ENCODE measurements at regions not wholly inside any gene's neighbourhood (a gene's known extent, or its start where the extent isn't known, plus 50 kb on each side); places are given as distances from the start of the nearest gene placed in this dataset.

DNA sequence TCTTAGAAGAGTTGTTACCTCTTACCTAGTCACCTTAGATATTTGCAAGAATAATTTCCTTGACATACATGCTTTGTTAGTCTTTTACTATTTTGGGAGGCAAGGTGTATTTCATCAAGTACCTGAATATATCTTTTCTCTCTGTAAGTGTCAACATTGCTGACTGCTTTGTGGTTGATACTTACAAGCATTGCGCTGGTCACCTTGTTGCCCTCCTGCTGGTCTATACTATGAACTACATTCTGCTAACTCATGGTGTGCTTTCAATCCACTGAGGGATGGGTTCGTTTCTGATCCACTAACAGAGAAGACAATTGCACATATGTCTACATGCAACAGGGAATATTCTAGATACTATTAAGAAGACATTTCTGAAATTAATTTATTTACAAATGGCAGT is 837.8 kb upstream of the COBL start:
- Histone ChIP-seq H3K27ac (no peak overlapping the region), H3K4me3 (no peak overlapping the region), H3K9me3 (no peaks in the 10 kb centered on the region), H3K4me1 (no peaks in the 10 kb centered on the region), H3K27me3 (no peaks in the 10 kb centered on the region), H3K36me3 (no peaks in the 10 kb centered on the region)
- TF ChIP-seq, protein P1, sequence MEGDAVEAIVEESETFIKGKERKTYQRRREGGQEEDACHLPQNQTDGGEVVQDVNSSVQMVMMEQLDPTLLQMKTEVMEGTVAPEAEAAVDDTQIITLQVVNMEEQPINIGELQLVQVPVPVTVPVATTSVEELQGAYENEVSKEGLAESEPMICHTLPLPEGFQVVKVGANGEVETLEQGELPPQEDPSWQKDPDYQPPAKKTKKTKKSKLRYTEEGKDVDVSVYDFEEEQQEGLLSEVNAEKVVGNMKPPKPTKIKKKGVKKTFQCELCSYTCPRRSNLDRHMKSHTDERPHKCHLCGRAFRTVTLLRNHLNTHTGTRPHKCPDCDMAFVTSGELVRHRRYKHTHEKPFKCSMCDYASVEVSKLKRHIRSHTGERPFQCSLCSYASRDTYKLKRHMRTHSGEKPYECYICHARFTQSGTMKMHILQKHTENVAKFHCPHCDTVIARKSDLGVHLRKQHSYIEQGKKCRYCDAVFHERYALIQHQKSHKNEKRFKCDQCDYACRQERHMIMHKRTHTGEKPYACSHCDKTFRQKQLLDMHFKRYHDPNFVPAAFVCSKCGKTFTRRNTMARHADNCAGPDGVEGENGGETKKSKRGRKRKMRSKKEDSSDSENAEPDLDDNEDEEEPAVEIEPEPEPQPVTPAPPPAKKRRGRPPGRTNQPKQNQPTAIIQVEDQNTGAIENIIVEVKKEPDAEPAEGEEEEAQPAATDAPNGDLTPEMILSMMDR (IDR thresholded peaks at IDR 0.05), result no peak
- no peak for DNase-seq
- intact Hi-C loops (cut with DNase I), result no loop called here
- no peak for ATAC-seq

DNA sequence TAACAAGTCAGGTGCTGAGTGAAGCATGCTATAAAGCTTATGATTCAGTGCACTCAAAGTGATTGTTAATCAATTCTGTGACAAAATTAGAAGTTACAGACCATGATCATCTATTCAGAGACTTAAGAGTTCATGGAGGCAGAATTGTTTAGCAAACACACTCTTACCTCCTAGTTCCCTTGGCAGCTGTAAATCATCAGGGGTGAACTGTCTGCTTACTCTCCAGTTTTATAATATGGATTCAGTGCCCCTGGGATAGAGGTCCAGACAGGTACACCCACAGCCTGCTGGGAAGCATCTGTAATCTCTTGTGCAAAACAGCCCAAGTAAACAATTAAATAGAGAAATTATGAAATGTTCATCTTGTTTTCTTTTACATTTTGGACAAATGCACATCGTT is 835.0 kb upstream of the COBL start:
- Histone ChIP-seq H3K4me1 (no peaks in the 10 kb centered on the region), H3K27ac (no peak overlapping the region), H3K4me3 (no peak overlapping the region), H3K9me3 (no peaks in the 10 kb centered on the region), H3K36me3 (no peaks in the 10 kb centered on the region), H3K27me3 (no peaks in the 10 kb centered on the region)
- no peak for DNase-seq
- intact Hi-C loops (cut with DNase I), result no loop called here
- TF ChIP-seq, protein P1 (IDR thresholded peaks at IDR 0.05), result no peak
- ATAC-seq, result no peak

DNA sequence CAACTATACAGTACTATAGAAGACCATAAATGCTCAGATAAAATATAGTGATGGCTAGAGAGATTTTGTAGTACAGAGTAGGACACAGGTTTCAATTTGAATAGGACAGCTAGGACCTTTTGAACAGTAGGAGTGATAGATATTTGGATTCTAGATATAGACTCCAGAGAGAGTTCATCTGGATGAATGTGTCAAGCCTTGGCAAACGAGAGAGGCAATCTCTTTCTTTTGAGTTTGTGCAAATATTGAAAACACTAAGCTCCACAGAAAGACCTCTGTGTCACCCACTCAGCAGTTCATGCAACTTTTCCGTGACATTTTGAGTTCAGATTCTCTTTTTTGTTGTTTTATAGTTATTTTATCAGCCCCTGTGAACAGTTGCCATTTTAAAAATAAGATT is 834.3 kb upstream of the COBL start:
- ATAC-seq (no peak), DNase-seq (no peak)
- no peaks in the 10 kb centered on the region for H3K4me1 ChIP-seq
- H3K27me3 ChIP-seq, result no peaks in the 10 kb centered on the region
- H3K36me3 ChIP-seq, result no peaks in the 10 kb centered on the region
- H3K27ac ChIP-seq, result no peak overlapping the region
- intact Hi-C loops (cut with DNase I), result no loop called here
- H3K9me3 ChIP-seq, result no peaks in the 10 kb centered on the region
- H3K4me3 ChIP-seq, result no peak overlapping the region
- TF ChIP-seq, protein P1 (IDR thresholded peaks at IDR 0.05), result no peak

DNA sequence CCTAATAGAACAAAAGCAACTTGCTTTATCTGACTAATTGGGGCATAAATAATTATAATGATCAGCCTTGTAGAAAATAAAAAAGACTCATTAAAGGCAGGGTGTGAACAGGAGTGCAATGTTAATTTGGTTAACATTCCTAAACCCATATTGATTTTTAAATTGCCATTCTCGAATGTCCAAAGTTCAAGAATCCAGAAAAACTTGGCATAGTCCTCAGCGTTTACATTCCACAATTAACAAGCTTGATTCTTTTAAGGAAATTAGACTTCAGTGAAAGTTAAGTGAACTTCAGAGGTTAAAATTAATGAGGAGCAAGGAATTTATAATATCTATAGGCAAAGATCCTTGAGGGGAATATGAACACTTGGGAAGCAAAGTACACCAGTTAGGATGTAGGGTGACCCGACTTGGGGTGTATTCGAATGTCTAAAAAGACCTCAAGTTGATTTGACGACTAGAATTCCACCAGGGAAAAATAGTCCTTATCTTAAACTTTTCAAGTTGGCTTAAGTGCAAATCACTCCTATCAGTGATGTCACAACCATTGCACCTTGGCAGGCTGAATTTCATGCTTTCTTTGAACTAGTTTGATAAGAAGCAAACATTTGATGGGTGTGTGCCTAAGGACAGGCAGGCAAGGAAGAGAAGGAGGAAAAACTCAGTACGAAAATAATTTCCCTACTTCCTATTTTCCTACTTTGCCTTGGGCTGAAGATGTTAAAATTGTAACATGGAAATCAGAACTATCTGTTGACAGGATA is 830.4 kb upstream of the COBL start:
- TF ChIP-seq, protein P1 (IDR thresholded peaks at IDR 0.05), result no peak
- intact Hi-C loops (cut with DNase I), result no loop called here
- Histone ChIP-seq H3K4me3 (no peak overlapping the region), H3K36me3 (no peaks in the 10 kb centered on the region), H3K9me3 (no peaks in the 10 kb centered on the region), H3K27ac (no peak overlapping the region), H3K4me1 (no peaks in the 10 kb centered on the region), H3K27me3 (no peaks in the 10 kb centered on the region)
- DNase-seq (no peak), ATAC-seq (peak; percentile 41)

DNA sequence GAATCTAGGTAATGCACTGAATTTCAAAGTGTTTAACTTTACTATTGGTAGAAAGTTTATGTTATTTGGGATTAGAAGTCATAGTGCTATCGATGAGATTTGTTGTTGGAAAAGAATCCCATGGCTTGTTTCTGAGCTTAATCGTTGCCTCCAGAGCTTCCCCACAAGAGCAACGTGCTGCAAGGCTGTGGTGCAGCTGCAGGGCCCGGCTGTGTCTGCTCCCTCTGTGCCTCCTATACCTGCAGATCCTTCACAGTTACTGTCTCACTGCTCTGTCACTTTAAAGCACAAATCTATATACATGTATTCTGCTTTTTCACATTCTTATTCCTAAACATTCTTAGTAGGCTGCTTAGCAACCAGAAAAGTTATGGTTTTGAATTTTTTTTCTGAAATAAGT is 826.6 kb upstream of the COBL start:
- DNase-seq, result no peak
- intact Hi-C loops (cut with DNase I), result no loop called here
- H3K9me3 ChIP-seq, result no peaks in the 10 kb centered on the region
- TF ChIP-seq, protein P1 (IDR thresholded peaks at IDR 0.05), result no peak
- H3K27ac ChIP-seq, result no peak overlapping the region
- no peaks in the 10 kb centered on the region for H3K36me3 ChIP-seq
- no peak for ATAC-seq
- no peak overlapping the region for H3K4me3 ChIP-seq
- H3K27me3 ChIP-seq, result no peaks in the 10 kb centered on the region
- H3K4me1 ChIP-seq, result no peaks in the 10 kb centered on the region

DNA sequence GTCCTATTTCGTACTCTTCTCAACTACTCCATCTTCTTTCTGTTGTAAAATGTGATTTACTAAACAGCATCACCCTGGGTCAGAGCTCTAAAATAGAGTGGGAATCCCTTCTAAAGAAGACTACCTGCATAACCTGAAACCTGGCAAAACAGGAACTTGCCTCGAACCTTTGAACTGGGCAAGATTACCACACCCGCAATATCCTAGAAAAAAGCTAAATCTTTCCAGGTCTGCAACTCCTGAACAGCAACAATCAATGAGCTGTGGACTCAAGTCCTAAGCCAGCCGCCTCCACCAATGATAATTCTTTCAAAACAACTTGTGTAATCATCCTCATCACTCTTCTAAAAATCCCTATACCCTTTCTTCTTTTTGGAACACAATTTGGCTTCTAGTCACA is 824.2 kb upstream of the COBL start:
- no peak for ATAC-seq
- Histone ChIP-seq H3K27ac (no peak overlapping the region), H3K4me3 (no peak overlapping the region), H3K9me3 (no peaks in the 10 kb centered on the region), H3K36me3 (no peaks in the 10 kb centered on the region), H3K4me1 (no peaks in the 10 kb centered on the region), H3K27me3 (no peaks in the 10 kb centered on the region)
- TF ChIP-seq, protein P1 (IDR thresholded peaks at IDR 0.05), result no peak
- no peak for DNase-seq
- intact Hi-C loops (cut with DNase I), result no loop called here
